GM10266 (cell line): ENCODE measurements at regions not wholly inside any gene's neighbourhood (a gene's known extent, or its start where the extent isn't known, plus 50 kb on each side); places are given as distances from the start of the nearest gene placed in this dataset.

Experiments
- DNase-seq: peaks from one replicate; pipeline ENCODE4 v3.0.0; 2012; ENCODE audit errors: extremely low spot score
- CTCF ChIP-seq: IDR thresholded peaks from 2 replicates; pipeline ENCODE4 v1.5.1; 2012; ENCODE audit warnings: mild to moderate bottlenecking, low read depth; ENCODE audit not compliant: control insufficient read depth, insufficient read depth; ENCODE audit errors: missing control alignments

- DNase-seq, result no peak
- TF ChIP-seq CTCF, result no peak
These were observed 501.2 kb upstream of the INTU start for GRCh38 chr4:127131527-127131926.

DNA sequence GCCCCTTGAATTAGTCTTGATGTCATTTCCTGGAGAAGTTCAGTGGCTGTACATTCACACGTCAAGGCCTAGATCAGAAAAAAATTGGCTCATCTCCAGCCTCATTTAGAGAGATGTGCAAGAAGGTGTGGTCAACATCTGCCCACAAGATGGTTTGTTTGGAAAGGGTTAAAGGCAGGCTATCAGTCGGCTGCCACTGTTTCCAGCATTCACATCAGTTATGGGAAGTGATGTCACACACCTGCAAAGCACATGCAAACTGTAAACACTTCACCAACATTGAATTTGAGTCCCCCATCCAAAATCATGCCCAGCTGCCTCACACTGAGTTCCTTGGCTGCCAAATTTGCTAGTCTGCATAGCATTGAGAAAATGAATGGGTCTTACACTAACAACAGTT is 498.3 kb upstream of the INTU start:
- no peak for DNase-seq

GRCh38 chr4:127138586-127138985 is 494.2 kb upstream of the INTU start:
- no peak for DNase-seq
- no peak for TF ChIP-seq CTCF

More for the DNA sequence above, 498.3 kb upstream of the INTU start:
- TF ChIP-seq CTCF, result no peak

DNA sequence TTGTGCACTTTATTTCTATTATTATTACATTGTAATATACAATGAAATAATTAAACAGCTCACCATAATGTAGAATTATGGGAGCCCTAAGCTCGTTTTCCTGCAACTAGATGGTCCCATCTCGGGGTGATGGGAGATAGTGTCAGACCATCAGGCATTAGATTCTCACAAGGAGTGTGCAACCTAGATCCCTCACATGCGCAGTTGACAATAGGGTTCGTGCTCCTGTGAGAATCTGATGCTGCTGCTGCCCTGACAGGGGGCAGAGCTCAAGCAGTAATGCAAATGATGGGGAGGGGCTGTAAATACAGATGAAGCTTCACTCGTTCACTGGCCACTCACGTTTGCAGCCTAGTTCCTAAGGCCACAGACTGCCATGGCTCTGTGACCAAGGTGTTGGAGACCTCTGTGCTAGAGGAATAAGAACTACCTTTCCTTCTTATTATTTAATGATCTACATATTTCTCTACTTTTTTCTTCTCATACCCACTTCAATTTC is 492.9 kb upstream of the INTU start:
- TF ChIP-seq CTCF, result no peak
- DNase-seq, result no peak

- no peak for DNase-seq
- TF ChIP-seq CTCF, result no peak
These were observed 492.5 kb upstream of the INTU start for GRCh38 chr4:127140306-127140705.

GRCh38 chr4:127141856-127142255 is 490.9 kb upstream of the INTU start:
- TF ChIP-seq CTCF, result no peak
- no peak for DNase-seq

- no peak for DNase-seq
- no peak for TF ChIP-seq CTCF
These were observed 489.1 kb upstream of the INTU start for GRCh38 chr4:127143460-127144195.
